Endothelial cell of umbilical vein (primary cell): ENCODE measurements at regions not wholly inside any gene's neighbourhood (a gene's known extent, or its start where the extent isn't known, plus 50 kb on each side); places are given as distances from the start of the nearest gene placed in this dataset.

Experiments
- BruUV-seq: library from RNA; stranded (reverse); fragments of 400-500 nt; replicated peaks from 2 replicates; lab custom pipeline; 2021; lab: Mats Ljungman, UMichigan
- CTCF ChIA-PET: fragments of 300-600, 350-600 bp; sonication (Branson Sonifier 250); formaldehyde crosslinking; loops from one replicate; lab custom pipeline; 2021; ENCODE audit warnings: antibody characterized with exemption, inconsistent platforms; lab: Charles Lee
- POLR2A ChIA-PET: fragments of 300-600, 350-600 bp; sonication (Branson Sonifier 250); formaldehyde crosslinking; loops from one replicate; lab custom pipeline; 2021; ENCODE audit warnings: antibody characterized with exemption, inconsistent platforms; lab: Charles Lee
- DNase-seq: peaks from one replicate; pipeline ENCODE4 v3.0.0-alpha.2; 2011; ENCODE audit warnings: low read depth, low spot score
- FAIRE-seq: peaks from 2 replicates; lab custom pipeline; 2011; peaks lifted over from hg19 to GRCh38; lab: Jason Lieb, UNC
- H2AFZ ChIP-seq: 2 replicates; pipeline ENCODE4 v1.6.0; 2012; ENCODE audit warnings: low read depth, low read length, control low read depth, inconsistent platforms
- H3K27ac ChIP-seq: 2 replicates; pipeline ENCODE4 v1.5.1; 2011; ENCODE audit warnings: low read depth, mild to moderate bottlenecking, control low read depth, low read length, moderate library complexity; ENCODE audit not compliant: insufficient read depth
- H3K27me3 ChIP-seq, 2 experiments: 2 replicates each; pipeline versions ENCODE4 v1.6.0 to v1.6.1; 2011; ENCODE audit warnings: low read length in 2 of 2, mixed read lengths in 1 of 2; ENCODE audit not compliant: control insufficient read depth in 2 of 2, insufficient read depth in 2 of 2
- H3K36me3 ChIP-seq, 2 experiments: 2 replicates in 1 of 2; 3 replicates in 1 of 2; pipeline ENCODE4 v1.5.1; 2011; ENCODE audit warnings: low read length in 2 of 2, mild to moderate bottlenecking in 1 of 2, moderate library complexity in 1 of 2; ENCODE audit not compliant: control insufficient read depth in 2 of 2, insufficient read depth in 2 of 2; ENCODE audit errors: extremely low read depth in 1 of 2
- H3K4me1 ChIP-seq: 3 replicates; pipeline ENCODE4 v1.5.1; 2011; ENCODE audit warnings: mild to moderate bottlenecking, low read length; ENCODE audit not compliant: control insufficient read depth, insufficient read depth; ENCODE audit errors: extremely low read depth
- H3K4me2 ChIP-seq: 2 replicates; pipeline ENCODE4 v1.6.1; 2011; ENCODE audit warnings: low read length, control low read depth, mixed read lengths; ENCODE audit not compliant: insufficient read depth
- H3K4me3 ChIP-seq, 3 experiments: fragments of 200-600 bp in 1 of 3; sonication (generic), shearing (Covaris generic) in 1 of 3; replicated peaks in 1 of 3; 2 replicates each; pipeline ENCODE4 v1.5.1; 2011 to 2016; ENCODE audit warnings: control low read depth in 3 of 3, low read length in 3 of 3, mild to moderate bottlenecking in 2 of 3, inconsistent platforms in 1 of 3, low read depth in 1 of 3, moderate library complexity in 1 of 3; ENCODE audit not compliant: insufficient read depth in 1 of 3
- H3K79me2 ChIP-seq: 2 replicates; pipeline ENCODE4 v1.6.0; 2012; ENCODE audit warnings: low read length, inconsistent platforms; ENCODE audit not compliant: control insufficient read depth, insufficient read depth
- H3K9ac ChIP-seq: replicated peaks from 2 replicates; pipeline ENCODE3; 2011; ENCODE audit warnings: low read length, control low read depth; ENCODE audit not compliant: insufficient read depth; ENCODE audit errors: extremely low read depth
- H3K9me1 ChIP-seq: replicated peaks from 3 replicates; pipeline ENCODE4 v1.6.0; 2011; ENCODE audit warnings: mild to moderate bottlenecking, low read length; ENCODE audit not compliant: control insufficient read depth, insufficient read depth; ENCODE audit errors: extremely low read depth
- H3K9me3 ChIP-seq: replicated peaks from 2 replicates; pipeline ENCODE4 v1.5.1; 2012; ENCODE audit warnings: low read length, inconsistent platforms; ENCODE audit not compliant: control insufficient read depth, insufficient read depth
- H4K20me1 ChIP-seq: replicated peaks from 2 replicates; pipeline ENCODE3; 2011; ENCODE audit warnings: mild to moderate bottlenecking, low read length; ENCODE audit not compliant: control insufficient read depth, insufficient read depth; ENCODE audit errors: extremely low read depth
- CTCF ChIP-seq, 2 donors: IDR thresholded peaks; 1 replicate in 1 of 2; 2 replicates in 1 of 2; pipeline ENCODE4 v1.5.1; 2011; ENCODE audit warnings: low read length in 2 of 2, mild to moderate bottlenecking in 2 of 2, moderate library complexity in 2 of 2, control low read depth in 1 of 2, inconsistent platforms in 1 of 2, low read depth in 1 of 2; ENCODE audit not compliant: insufficient read depth in 1 of 2; ENCODE audit errors: extremely low read depth in 1 of 2
- EZH2 ChIP-seq: IDR thresholded peaks from 2 replicates; pipeline ENCODE4 v1.6.1; 2012; ENCODE audit warnings: borderline replicate concordance, low read depth, mild to moderate bottlenecking, moderate library complexity, low read length, inconsistent platforms; ENCODE audit not compliant: severe bottlenecking
- FOS ChIP-seq: IDR thresholded peaks from 2 replicates; pipeline ENCODE4 v1.6.1; 2011; ENCODE audit warnings: mild to moderate bottlenecking, low read length, moderate library complexity, borderline replicate concordance; ENCODE audit not compliant: insufficient read depth
- GATA2 ChIP-seq: IDR thresholded peaks from 2 replicates; pipeline ENCODE4 v1.7.0; 2011; ENCODE audit warnings: low read depth, mild to moderate bottlenecking, moderate library complexity, mixed read lengths, low read length; ENCODE audit not compliant: insufficient read length, insufficient read depth
- JUN ChIP-seq: IDR thresholded peaks from 2 replicates; pipeline ENCODE4 v1.6.1; 2011; ENCODE audit warnings: borderline replicate concordance, low read depth; ENCODE audit not compliant: insufficient read length, insufficient read depth
- MYC ChIP-seq: IDR thresholded peaks from one replicate; pipeline ENCODE4 v1.6.1; 2011; ENCODE audit warnings: mild to moderate bottlenecking, low read depth, low read length
- POLR2A ChIP-seq: IDR thresholded peaks from 2 replicates; pipeline ENCODE4 v1.6.1; 2012; ENCODE audit warnings: low read depth, mild to moderate bottlenecking, control low read depth, low read length
- POLR2AphosphoS5 ChIP-seq: IDR thresholded peaks from 2 replicates; pipeline ENCODE4 v1.6.1; 2012; ENCODE audit warnings: low read depth, mild to moderate bottlenecking, control low read depth, low read length, moderate library complexity; ENCODE audit not compliant: insufficient read depth
- dilution Hi-C: fragments of 300-500 bp; cut with MboI; formaldehyde crosslinking; loops from one replicate; pipeline ENCODE4 v1.15.0; 2019; ENCODE audit warnings: low sequenced_read_pairs; ENCODE audit not compliant: extremely low pct_ligation_motif_present
- intact Hi-C: fragments of 100-400 bp; cut with micrococcal nuclease; formaldehyde crosslinking; loops from one replicate; pipeline ENCODE4 v1.10.0; 2022
- TF ChIP-seq, protein P1 (sequence below): IDR thresholded peaks from 2 replicates; pipeline ENCODE4 v1.6.1; 2011; ENCODE audit not compliant: insufficient read depth, insufficient read length

DNA sequence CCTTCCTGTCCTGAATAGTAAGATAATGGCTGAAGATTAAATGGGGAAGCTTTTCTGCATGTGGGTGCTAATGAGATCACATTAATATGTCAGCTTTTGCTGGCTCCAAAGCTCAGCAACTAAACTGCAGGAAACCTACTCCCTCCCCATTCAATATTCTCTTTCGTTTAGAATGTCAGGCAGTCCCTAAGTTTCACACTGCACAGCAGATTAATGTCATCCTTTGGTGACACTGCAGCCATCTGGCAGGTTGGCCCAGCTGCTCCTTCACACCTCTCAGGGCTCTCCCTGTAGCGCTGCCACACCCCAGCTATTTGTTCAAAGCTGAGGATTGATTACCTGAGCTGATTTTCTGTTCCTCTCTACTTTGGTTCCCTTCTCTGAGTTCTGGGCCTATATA, 110.5 kb downstream of the KDR start:
- Histone ChIP-seq H3K27me3 (no peaks in the 10 kb centered on the region), H3K4me1 (no peaks in the 10 kb centered on the region), H3K4me2 (no peak overlapping the region), H4K20me1 (no peaks in the 10 kb centered on the region), H3K9me3 (no peaks in the 10 kb centered on the region), H2AFZ (no peak overlapping the region), H3K9ac (no peak overlapping the region), H3K36me3 (no peaks in the 10 kb centered on the region), H3K27ac (no peak overlapping the region), H3K9me1 (no peaks in the 10 kb centered on the region), H3K4me3 (no peak overlapping the region), H3K79me2 (no peaks in the 10 kb centered on the region)
- POLR2A ChIA-PET = no interaction called here
- intact Hi-C loops (no loop called here), dilution Hi-C loops (no loop called here)
- no peak for DNase-seq
- TF ChIP-seq EZH2 (no peak), FOS (no peak)
- BruUV-seq = no TSS peak
- no peak for FAIRE-seq
- CTCF ChIA-PET = interaction anchor here (0.7 to 1.2 kb wide), 2 partner anchors 16 to 24 kb away, joined by 3 to 4 read pairs; no protein-coding TSS in a partner anchor

GRCh38 chr4:55013431-55013955, 111.9 kb downstream of the KDR start:
- BruUV-seq = no TSS peak
- FAIRE-seq = no peak
- intact Hi-C loops = no loop called here

More at GRCh38 chr4:55013431-55013955, 111.9 kb downstream of the KDR start:
- Histone ChIP-seq H3K9me1 (no peaks in the 10 kb centered on the region), H3K4me1 (no peaks in the 10 kb centered on the region), H3K9ac (no peak overlapping the region), H4K20me1 (no peaks in the 10 kb centered on the region), H2AFZ (no peak overlapping the region), H3K27me3 (no peaks in the 10 kb centered on the region), H3K4me3 (no peak overlapping the region), H3K4me2 (no peak overlapping the region), H3K27ac (no peak overlapping the region), H3K9me3 (no peaks in the 10 kb centered on the region), H3K36me3 (no peaks in the 10 kb centered on the region), H3K79me2 (no peaks in the 10 kb centered on the region)
- ChIA-PET CTCF (interaction anchor here (0.7 kb wide), 1 partner anchor 12 kb away, joined by 3 read pairs; no protein-coding TSS in a partner anchor), POLR2A (no interaction called here)
- DNase-seq = no peak
- dilution Hi-C loops = no loop called here
- TF ChIP-seq, protein P1, sequence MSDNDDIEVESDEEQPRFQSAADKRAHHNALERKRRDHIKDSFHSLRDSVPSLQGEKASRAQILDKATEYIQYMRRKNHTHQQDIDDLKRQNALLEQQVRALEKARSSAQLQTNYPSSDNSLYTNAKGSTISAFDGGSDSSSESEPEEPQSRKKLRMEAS = no peak
- TF ChIP-seq CTCF (IDR thresholded peaks at IDR 0.05; ENCODE audit: extremely low read depth in 1 of 2, insufficient read depth in 1 of 2, low read depth in 1 of 2, low read length in 2 of 2) (no peak), GATA2 (no peak), POLR2AphosphoS5 (no peak), MYC (no peak), POLR2A (no peak), JUN (no peak), FOS (no peak)
